ENCODE measurements at regions not wholly inside any gene's neighbourhood (a gene's known extent, or its start where the extent isn't known, plus 50 kb on each side); places are given as distances from the start of the nearest gene placed in this dataset.

DNA sequence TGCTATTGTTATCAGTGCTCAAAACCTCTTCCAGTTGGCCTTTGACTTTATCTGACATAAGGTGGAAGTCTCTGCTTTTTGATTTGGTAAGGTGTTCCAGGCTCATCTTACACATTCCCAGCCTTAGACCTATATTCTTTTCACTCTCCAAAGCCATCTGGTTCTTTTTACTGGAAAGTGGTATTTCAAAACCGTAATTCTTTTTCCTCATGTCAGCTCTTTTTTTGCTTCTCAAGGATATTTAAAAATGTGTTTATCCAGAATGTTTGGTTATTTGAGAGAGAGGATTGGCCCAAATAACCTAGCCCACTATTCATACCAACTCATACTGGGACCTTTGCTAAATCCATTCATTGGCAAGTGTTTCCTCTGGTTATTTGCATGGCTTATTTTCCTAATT lies 411.2 kb upstream of the PIK3C3 start:
- TF ChIP-seq CTCF (conservative IDR thresholded peaks at IDR 0.05; ENCODE audit: low read length) (no peak), EZH2phosphoT487 (IDR thresholded peaks at IDR 0.05; ENCODE audit: borderline replicate concordance, low read depth, low read length) (no peak)
